Colonic mucosa (tissue), 4 donors: ENCODE measurements at regions not wholly inside any gene's neighbourhood (a gene's known extent, or its start where the extent isn't known, plus 50 kb on each side); places are given as distances from the start of the nearest gene placed in this dataset.

Source experiments
- DNase-seq: peaks from one replicate; pipeline ENCODE4 v3.0.0-alpha.2; 2020
- H3K27ac ChIP-seq: fragments of 200-600 bp; one replicate; pipeline ENCODE4 v1.8.0; 2021
- H3K27me3 ChIP-seq: fragments of 200-600 bp; one replicate; pipeline ENCODE4 v1.8.0; 2021
- H3K36me3 ChIP-seq: fragments of 200-600 bp; one replicate; pipeline ENCODE4 v1.8.0; 2021
- H3K4me1 ChIP-seq: fragments of 200-600 bp; one replicate; pipeline ENCODE4 v1.8.0; 2021; ENCODE audit warnings: mild to moderate bottlenecking
- H3K4me3 ChIP-seq: fragments of 200-600 bp; one replicate; pipeline ENCODE4 v1.8.0; 2021
- H3K9ac ChIP-seq, 2 donors: one replicate each; pipeline ENCODE4 v1.7.0; 2013; ENCODE audit warnings: control low read depth in 2 of 2, low read depth in 2 of 2, low read length in 2 of 2
- H3K9me3 ChIP-seq: fragments of 200-600 bp; one replicate; pipeline ENCODE4 v1.8.0; 2021
- intact Hi-C: fragments of 100-400 bp; cut with DNase I; formaldehyde crosslinking; loops from one replicate; pipeline ENCODE4 v1.14.1; 2022
- TF ChIP-seq, protein P1 (sequence below): fragments of 200-600 bp; IDR thresholded peaks from one replicate; pipeline ENCODE4 v1.8.0; 2022; ENCODE audit warnings: antibody characterized with exemption, mild to moderate bottlenecking
- donor health status: healthy.
- donor health status: DM: no; HTN: no; CAD: no.
- donor health status: DM: no; HTN: no; CAD: no.

DNA sequence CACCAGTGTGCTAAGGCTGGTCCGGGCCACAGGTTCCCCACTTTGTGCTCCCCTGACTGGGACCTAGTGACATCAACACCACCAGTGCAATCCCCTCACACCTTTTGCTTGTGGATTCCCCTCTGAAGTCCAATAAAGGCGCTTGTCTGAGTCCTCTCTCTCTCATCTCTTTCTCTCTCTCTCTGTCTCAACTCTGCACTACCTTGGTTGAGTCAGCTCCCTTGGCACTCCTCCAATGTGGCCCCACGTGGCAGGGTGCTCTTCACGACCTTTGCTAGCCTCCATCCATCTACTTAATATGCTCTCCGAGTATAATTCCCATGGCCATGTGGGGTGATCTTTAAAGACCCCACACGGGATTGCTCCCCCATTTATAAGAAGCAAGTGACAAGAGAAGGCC, 385.0 kb downstream of the CD83 start:
- DNase-seq = no peak

DNA sequence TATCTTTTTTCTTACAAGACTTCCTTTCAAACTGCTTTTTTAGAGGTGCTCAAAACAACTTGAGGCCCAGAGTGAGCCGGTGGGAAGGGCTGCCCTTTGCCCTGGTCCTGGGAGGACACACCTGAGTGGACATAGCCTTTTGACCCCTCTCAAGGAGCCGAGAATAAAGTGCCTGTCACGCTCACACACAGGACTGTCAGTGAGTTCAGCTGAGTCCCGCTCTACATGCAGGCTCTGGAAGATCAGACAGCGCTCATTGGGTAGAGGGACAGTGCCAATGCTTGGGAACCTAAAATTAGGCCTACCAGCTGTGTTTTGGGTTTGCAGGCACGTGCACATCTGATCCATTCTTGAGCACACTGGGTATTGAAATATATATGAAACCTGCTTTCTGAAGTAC, 387.8 kb downstream of the CD83 start:
- no peaks in the 10 kb centered on the region for H3K27me3 ChIP-seq
- H3K9me3 ChIP-seq = no peaks in the 10 kb centered on the region
- H3K4me3 ChIP-seq = no peak overlapping the region
- H3K4me1 ChIP-seq = no peaks in the 10 kb centered on the region
- no peak for DNase-seq
- H3K36me3 ChIP-seq = no peaks in the 10 kb centered on the region
- intact Hi-C loops = no loop called here
- H3K9ac ChIP-seq = no peak overlapping the region
- TF ChIP-seq, protein P1, sequence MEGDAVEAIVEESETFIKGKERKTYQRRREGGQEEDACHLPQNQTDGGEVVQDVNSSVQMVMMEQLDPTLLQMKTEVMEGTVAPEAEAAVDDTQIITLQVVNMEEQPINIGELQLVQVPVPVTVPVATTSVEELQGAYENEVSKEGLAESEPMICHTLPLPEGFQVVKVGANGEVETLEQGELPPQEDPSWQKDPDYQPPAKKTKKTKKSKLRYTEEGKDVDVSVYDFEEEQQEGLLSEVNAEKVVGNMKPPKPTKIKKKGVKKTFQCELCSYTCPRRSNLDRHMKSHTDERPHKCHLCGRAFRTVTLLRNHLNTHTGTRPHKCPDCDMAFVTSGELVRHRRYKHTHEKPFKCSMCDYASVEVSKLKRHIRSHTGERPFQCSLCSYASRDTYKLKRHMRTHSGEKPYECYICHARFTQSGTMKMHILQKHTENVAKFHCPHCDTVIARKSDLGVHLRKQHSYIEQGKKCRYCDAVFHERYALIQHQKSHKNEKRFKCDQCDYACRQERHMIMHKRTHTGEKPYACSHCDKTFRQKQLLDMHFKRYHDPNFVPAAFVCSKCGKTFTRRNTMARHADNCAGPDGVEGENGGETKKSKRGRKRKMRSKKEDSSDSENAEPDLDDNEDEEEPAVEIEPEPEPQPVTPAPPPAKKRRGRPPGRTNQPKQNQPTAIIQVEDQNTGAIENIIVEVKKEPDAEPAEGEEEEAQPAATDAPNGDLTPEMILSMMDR = no peak
- no peak overlapping the region for H3K27ac ChIP-seq

More for the DNA sequence above, 385.0 kb downstream of the CD83 start:
- no peaks in the 10 kb centered on the region for H3K9me3 ChIP-seq
- H3K27me3 ChIP-seq = no peaks in the 10 kb centered on the region
- intact Hi-C loops = no loop called here
- H3K4me3 ChIP-seq = no peak overlapping the region
- H3K36me3 ChIP-seq = no peaks in the 10 kb centered on the region
- H3K27ac ChIP-seq = no peak overlapping the region
- no peaks in the 10 kb centered on the region for H3K4me1 ChIP-seq
- TF ChIP-seq, protein P1 = no peak
- H3K9ac ChIP-seq = no peak overlapping the region

DNA sequence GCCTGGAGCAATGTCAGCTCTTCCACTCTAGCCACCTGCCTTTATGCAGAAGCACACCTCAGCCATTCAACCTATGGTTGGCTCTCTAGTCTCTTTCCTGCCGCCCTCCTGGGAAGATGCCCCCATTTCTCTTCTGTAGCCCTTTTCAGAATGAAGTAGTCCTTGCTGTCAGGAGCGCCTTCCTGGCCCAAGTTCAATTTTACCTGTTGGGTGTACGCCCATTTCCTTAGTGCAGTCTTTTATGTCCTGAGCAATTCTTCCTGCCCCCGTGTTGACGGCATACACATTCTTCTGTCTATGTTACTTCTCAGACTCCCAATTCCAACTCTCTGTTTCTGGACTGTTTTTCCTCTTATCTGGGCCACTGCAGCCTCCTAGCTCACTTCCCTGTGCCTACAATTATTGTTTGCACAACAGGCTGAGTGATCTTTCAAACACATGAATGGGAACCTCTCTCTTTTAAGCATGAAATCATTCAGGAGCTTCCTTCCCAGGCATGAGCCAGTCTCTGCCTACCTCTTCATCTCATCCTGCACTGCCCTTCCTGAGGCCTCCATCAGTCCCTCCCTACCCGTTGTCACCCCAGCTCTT, 389.2 kb downstream of the CD83 start:
- Histone ChIP-seq H3K4me3 (no peak overlapping the region), H3K27ac (no peak overlapping the region), H3K4me1 (no peaks in the 10 kb centered on the region), H3K36me3 (no peaks in the 10 kb centered on the region), H3K9me3 (no peaks in the 10 kb centered on the region), H3K27me3 (no peaks in the 10 kb centered on the region), H3K9ac (no peak overlapping the region)
- peak; percentile 33 for DNase-seq
- TF ChIP-seq, protein P1 = no peak
- intact Hi-C loops = no loop called here

DNA sequence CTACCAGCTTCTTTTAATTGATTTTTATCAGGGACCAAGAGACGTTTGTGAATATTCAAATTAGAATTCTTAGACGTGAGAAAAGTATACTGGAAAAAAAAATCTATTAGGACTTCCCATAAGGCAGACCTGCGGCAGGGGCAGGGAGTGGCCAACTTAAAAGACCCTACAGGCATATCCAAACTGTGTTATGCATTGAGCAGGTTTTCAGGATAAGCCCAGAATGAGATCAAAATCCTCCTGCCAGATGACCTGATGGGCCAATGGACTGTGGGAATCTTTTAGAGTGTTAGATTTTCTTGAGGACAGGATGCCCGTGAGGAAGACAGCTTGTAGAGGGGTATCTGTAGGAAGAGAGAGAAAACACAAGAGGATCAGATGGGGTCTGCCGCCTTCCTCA, 391.5 kb downstream of the CD83 start:
- intact Hi-C loops = no loop called here
- Histone ChIP-seq H3K27me3 (no peaks in the 10 kb centered on the region), H3K9ac (no peak overlapping the region), H3K27ac (no peak overlapping the region), H3K4me3 (no peak overlapping the region), H3K36me3 (no peaks in the 10 kb centered on the region), H3K9me3 (no peaks in the 10 kb centered on the region), H3K4me1 (no peaks in the 10 kb centered on the region)
- TF ChIP-seq, protein P1 = no peak
- DNase-seq = no peak

DNA sequence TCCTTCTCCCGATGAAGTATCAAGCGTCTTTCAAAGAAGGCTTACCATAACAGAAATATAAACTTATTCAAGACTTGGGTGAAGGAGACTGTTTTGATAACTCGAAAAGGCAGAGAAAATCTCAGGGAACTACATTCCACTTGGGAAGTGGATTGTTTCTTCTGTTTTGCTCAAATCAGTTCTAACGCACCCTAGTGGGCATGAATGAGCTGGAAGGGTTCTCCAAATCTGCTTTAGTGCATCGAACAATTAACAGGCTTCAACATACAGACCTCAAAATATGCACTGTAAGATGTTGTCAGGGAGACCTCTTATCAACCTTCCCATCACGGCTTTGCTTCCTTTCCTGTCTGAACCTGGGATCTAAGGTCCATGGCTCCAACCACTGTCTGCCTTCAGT, 392.5 kb downstream of the CD83 start:
- H3K27ac ChIP-seq = no peak overlapping the region
- no peaks in the 10 kb centered on the region for H3K9me3 ChIP-seq
- DNase-seq = no peak
- H3K4me1 ChIP-seq = no peaks in the 10 kb centered on the region
- H3K27me3 ChIP-seq = no peaks in the 10 kb centered on the region
- H3K36me3 ChIP-seq = no peaks in the 10 kb centered on the region
- TF ChIP-seq, protein P1 = no peak
- no peak overlapping the region for H3K4me3 ChIP-seq
- intact Hi-C loops = no loop called here
- H3K9ac ChIP-seq = no peak overlapping the region
